Prostate gland (tissue), 2 donors: ENCODE measurements at regions not wholly inside any gene's neighbourhood (a gene's known extent, or its start where the extent isn't known, plus 50 kb on each side); places are given as distances from the start of the nearest gene placed in this dataset.

Experiments
- DNase-seq: peaks from one replicate; pipeline ENCODE4 v3.0.0-alpha.2; 2019; ENCODE audit warnings: low spot score
- H3K27ac ChIP-seq, 2 donors: fragments of 200-600 bp; sonication (generic); 2 replicates each; pipeline ENCODE4 v1.5.1; 2017 to 2019
- H3K27me3 ChIP-seq: fragments of 200-600 bp; sonication (generic); replicated peaks from 2 replicates; pipeline ENCODE4 v1.5.1; 2019; ENCODE audit not compliant: insufficient read depth
- H3K36me3 ChIP-seq, 2 donors: fragments of 200-600 bp; sonication (generic); 1 replicate in 1 of 2; 2 replicates in 1 of 2; pipeline versions ENCODE4 v1.5.1 to v1.8.1; 2017 to 2019
- H3K4me1 ChIP-seq: fragments of 200-600 bp; sonication (generic); replicated peaks from 2 replicates; pipeline ENCODE4 v1.5.1; 2019
- H3K4me3 ChIP-seq, 2 donors: fragments of 200-600 bp; sonication (generic); 2 replicates each; pipeline ENCODE4 v1.5.1; 2017 to 2019
- H3K9me3 ChIP-seq: fragments of 200-600 bp; sonication (generic); 2 replicates; pipeline ENCODE4 v1.5.1; 2017
- CTCF ChIP-seq, 4 experiments: fragments of 200-600 bp in 2 of 4; fragments of 450-650 bp in 2 of 4; sonication (generic) in 2 of 4; IDR thresholded peaks; 1 replicate in 3 of 4; 2 replicates in 1 of 4; pipeline ENCODE4 v1.5.1; 2016 to 2019; ENCODE audit warnings: antibody characterized with exemption in 4 of 4, mild to moderate bottlenecking in 2 of 4, moderate library complexity in 2 of 4
- POLR2A ChIP-seq: fragments of 450-650 bp; IDR thresholded peaks from one replicate; pipeline ENCODE4 v1.6.1; 2016; ENCODE audit warnings: antibody characterized with exemption, mild to moderate bottlenecking
- POLR2AphosphoS5 ChIP-seq: sonication (generic); formaldehyde crosslinking; IDR thresholded peaks from one replicate; pipeline ENCODE4 v1.6.1; 2017; ENCODE audit warnings: antibody characterized with exemption
- WGBS: methylation state at CpG from one replicate; pipeline ENCODE4 v1.1.5; 2018; 5-methylcytosine and 5-hydroxymethylcytosine counted together
- intact Hi-C: fragments of 100-400 bp; cut with DNase I; formaldehyde crosslinking; loops from one replicate; pipeline ENCODE4 v1.14.2; 2022

- Histone ChIP-seq H3K27ac (no peak overlapping the region), H3K4me1 (no peaks in the 10 kb centered on the region), H3K36me3 (no peaks in the 10 kb centered on the region), H3K4me3 (no peak overlapping the region), H3K9me3 (no peaks in the 10 kb centered on the region), H3K27me3 (no peaks in the 10 kb centered on the region)
- 93% methylated on average over 2 of the region's 2 CpGs for WGBS
- intact Hi-C loops = no loop called here
- TF ChIP-seq CTCF (IDR thresholded peaks at IDR 0.05) = no peak
- no peak for TF ChIP-seq POLR2A
- TF ChIP-seq POLR2AphosphoS5 = no peak
- no peak for DNase-seq
These were observed 622.7 kb downstream of the METTL15 start for GRCh38 chr11:28730889-28731288.

GRCh38 chr11:28730336-28730735 lies 622.1 kb downstream of the METTL15 start:
- 59% methylated on average over 3 of the region's 3 CpGs for WGBS
- no peaks in the 10 kb centered on the region for H3K27me3 ChIP-seq
- TF ChIP-seq POLR2A (no peak), CTCF (IDR thresholded peaks at IDR 0.05) (no peak), POLR2AphosphoS5 (no peak)
- H3K9me3 ChIP-seq = no peaks in the 10 kb centered on the region
- no peak overlapping the region for H3K4me3 ChIP-seq
- no peak overlapping the region for H3K27ac ChIP-seq
- no peaks in the 10 kb centered on the region for H3K36me3 ChIP-seq
- DNase-seq = no peak
- no peaks in the 10 kb centered on the region for H3K4me1 ChIP-seq
- intact Hi-C loops = no loop called here

DNA sequence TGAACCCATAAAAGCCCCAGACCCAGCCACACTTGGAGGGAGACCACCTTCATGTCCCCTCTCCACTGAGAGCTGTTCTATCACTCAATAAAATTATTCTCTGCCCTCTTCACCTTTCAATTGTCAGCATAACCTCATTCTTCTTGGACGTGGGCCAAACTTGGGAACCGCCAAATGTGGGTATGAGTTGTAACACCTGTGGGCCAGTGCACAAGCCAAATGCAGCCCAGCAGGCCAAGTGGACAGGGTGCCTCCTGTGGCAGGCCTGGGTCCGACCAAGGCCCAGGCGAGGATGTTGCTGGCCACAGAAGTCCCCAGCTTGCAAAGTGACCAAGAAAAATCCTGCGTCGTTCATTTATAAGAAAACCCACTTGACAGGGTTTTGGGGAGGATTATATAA lies 621.2 kb downstream of the METTL15 start:
- intact Hi-C loops = no loop called here
- Histone ChIP-seq H3K4me1 (no peaks in the 10 kb centered on the region), H3K27me3 (no peaks in the 10 kb centered on the region), H3K27ac (no peak overlapping the region), H3K36me3 (no peaks in the 10 kb centered on the region), H3K4me3 (no peak overlapping the region), H3K9me3 (no peaks in the 10 kb centered on the region)
- WGBS = 92% methylated on average over 6 of the region's 6 CpGs
- DNase-seq = no peak
- TF ChIP-seq CTCF (IDR thresholded peaks at IDR 0.05) (no peak), POLR2A (no peak), POLR2AphosphoS5 (no peak)

DNA sequence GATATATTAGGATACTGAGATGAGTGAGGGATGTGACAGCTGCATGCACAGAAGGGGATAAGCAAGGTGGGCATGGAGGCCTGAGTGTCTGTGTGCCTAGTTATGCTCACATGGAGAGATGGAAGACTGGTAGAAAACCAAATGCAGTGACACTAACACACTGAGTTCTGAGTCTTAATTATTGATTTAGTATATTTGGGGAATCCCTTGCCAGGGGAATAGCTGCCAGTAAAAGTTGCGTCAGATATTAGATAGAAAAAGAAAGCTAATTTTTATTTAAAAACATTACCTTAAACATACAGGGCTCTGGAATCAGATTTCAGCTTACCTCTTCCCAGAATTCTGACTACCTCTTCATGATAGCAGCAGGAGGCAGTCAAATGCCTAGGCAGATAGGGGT lies 620.5 kb downstream of the METTL15 start:
- intact Hi-C loops = no loop called here
- Histone ChIP-seq H3K9me3 (no peaks in the 10 kb centered on the region), H3K4me1 (no peaks in the 10 kb centered on the region), H3K4me3 (no peak overlapping the region), H3K27me3 (no peaks in the 10 kb centered on the region), H3K36me3 (no peaks in the 10 kb centered on the region), H3K27ac (no peak overlapping the region)
- TF ChIP-seq POLR2A (no peak), CTCF (IDR thresholded peaks at IDR 0.05) (no peak), POLR2AphosphoS5 (no peak)
- WGBS = 65% methylated on average over 1 of the region's 1 CpG
- DNase-seq = no peak

DNA sequence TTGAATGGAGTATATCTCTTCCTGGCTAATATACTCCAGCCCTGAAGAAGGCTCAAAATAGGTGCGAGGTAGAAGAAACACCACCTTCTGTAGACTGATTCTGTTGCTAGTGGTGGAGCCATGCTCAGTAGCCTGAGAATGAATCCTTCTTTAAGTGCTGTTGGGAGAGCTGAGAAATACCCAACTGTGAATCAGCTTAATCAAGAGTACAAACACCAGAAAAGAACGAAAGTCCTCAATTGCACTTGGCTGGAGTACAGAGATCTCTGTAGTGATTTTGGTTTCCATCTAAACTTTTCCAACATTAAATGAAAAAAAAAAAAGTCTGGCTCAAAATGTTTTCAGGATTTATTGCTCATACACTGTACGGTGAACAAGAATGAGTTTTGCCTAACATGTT lies 619.1 kb downstream of the METTL15 start:
- no peak overlapping the region for H3K4me3 ChIP-seq
- WGBS = 39% methylated on average over 3 of the region's 3 CpGs
- H3K27ac ChIP-seq = no peak overlapping the region
- no peak for TF ChIP-seq POLR2AphosphoS5
- no peak for TF ChIP-seq POLR2A
- TF ChIP-seq CTCF (IDR thresholded peaks at IDR 0.05) = no peak
- intact Hi-C loops = no loop called here
- H3K27me3 ChIP-seq = no peaks in the 10 kb centered on the region
- H3K4me1 ChIP-seq = no peaks in the 10 kb centered on the region
- DNase-seq = no peak
- H3K36me3 ChIP-seq = no peaks in the 10 kb centered on the region
- H3K9me3 ChIP-seq = no peaks in the 10 kb centered on the region
